Mononuclear cell (primary cell): ENCODE measurements at regions not wholly inside any gene's neighbourhood (a gene's known extent, or its start where the extent isn't known, plus 50 kb on each side); places are given as distances from the start of the nearest gene placed in this dataset.
"Not testable (repeated sequence)": the region's sequence is repeated elsewhere in the genome, so short reads cannot be mapped to it uniquely, and the experiment has no call there.

Experiments used
- H3K27me3 ChIP-seq: 2 replicates; pipeline ENCODE4 v1.6.0; 2011; ENCODE audit warnings: low read length, control low read depth; ENCODE audit not compliant: insufficient read depth
- H3K4me1 ChIP-seq: 2 replicates; pipeline ENCODE4 v1.5.1; 2011; ENCODE audit warnings: mild to moderate bottlenecking, low read length, control low read depth; ENCODE audit not compliant: insufficient read depth
- H3K4me3 ChIP-seq: 2 replicates; pipeline ENCODE4 v1.5.1; 2011; ENCODE audit warnings: mild to moderate bottlenecking, low read length, moderate library complexity
- H3K9me3 ChIP-seq: 2 replicates; pipeline ENCODE4 v1.5.1; 2011; ENCODE audit warnings: low read depth, mild to moderate bottlenecking, control low read depth, low read length

GRCh38 chr4:102397056-102397455 is 51.8 kb upstream of the SLC39A8 start:
- peaks cover 15% of the 10 kb centered on the region for H3K4me1 ChIP-seq
- H3K9me3 ChIP-seq, H3K27me3 ChIP-seq, H3K4me3 ChIP-seq: not testable (repeated sequence)

- Histone ChIP-seq H3K27me3 (no peaks in the 10 kb centered on the region), H3K4me3 (no peak overlapping the region), H3K9me3 (no peaks in the 10 kb centered on the region), H3K4me1 (peaks cover 26% of the 10 kb centered on the region)
Observed at GRCh38 chr4:102399021-102399420, 53.7 kb upstream of the SLC39A8 start.

DNA sequence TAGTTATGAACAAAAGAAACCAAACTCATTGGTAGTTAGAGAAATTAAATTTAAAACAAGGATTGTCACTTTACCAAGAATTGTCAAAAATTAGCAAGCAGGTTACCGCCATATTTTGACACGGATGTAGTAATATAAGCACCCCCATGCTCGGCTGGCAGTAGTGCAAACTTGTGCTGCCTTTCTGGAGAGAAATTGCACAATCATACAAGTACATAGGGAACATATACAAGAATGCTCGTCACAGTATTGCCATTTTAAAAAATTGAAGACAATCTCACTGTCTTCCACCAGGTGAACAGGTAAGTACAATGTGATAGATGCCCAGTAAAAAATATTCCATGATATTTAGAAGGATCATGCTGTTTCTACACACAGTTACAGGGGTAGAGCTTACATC is 55.6 kb upstream of the SLC39A8 start:
- no peak overlapping the region for H3K4me3 ChIP-seq
- no peaks in the 10 kb centered on the region for H3K9me3 ChIP-seq
- H3K4me1 ChIP-seq = peaks cover 33% of the 10 kb centered on the region
- H3K27me3 ChIP-seq = no peaks in the 10 kb centered on the region

GRCh38 chr4:102402223-102402622 is 56.9 kb upstream of the SLC39A8 start:
- peaks cover 33% of the 10 kb centered on the region for H3K4me1 ChIP-seq
- no peaks in the 10 kb centered on the region for H3K27me3 ChIP-seq
- H3K4me3 ChIP-seq = no peak overlapping the region
- no peaks in the 10 kb centered on the region for H3K9me3 ChIP-seq

DNA sequence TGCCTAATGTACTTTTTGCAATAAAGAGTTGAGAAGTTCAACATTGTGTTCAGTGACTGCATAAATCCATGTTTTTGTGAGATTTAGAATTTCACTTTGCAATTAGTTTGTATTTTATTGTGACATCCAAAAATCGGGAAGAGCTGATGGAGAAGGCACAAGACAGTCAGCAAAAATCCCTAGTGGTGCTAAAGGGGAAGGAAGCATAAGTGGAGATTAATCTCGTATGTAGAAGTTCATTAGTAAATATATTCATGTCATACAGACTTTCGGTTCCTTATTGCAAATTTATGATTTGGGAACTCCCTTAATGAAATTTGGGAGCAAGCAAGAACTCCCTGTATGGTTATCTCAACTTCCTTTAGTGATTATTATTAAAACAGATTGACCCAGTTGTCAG is 57.8 kb upstream of the SLC39A8 start:
- Histone ChIP-seq H3K9me3 (no peaks in the 10 kb centered on the region), H3K27me3 (no peaks in the 10 kb centered on the region), H3K4me3 (no peak overlapping the region), H3K4me1 (peaks cover 28% of the 10 kb centered on the region)

GRCh38 chr4:102404431-102404969 is 59.2 kb upstream of the SLC39A8 start:
- Histone ChIP-seq H3K27me3 (no peaks in the 10 kb centered on the region), H3K4me1 (peaks cover 18% of the 10 kb centered on the region), H3K9me3 (no peaks in the 10 kb centered on the region), H3K4me3 (no peak overlapping the region)

GRCh38 chr4:102405821-102406401 is 60.6 kb upstream of the SLC39A8 start:
- H3K9me3 ChIP-seq = no peaks in the 10 kb centered on the region
- H3K4me3 ChIP-seq = no peak overlapping the region
- peaks cover 18% of the 10 kb centered on the region for H3K4me1 ChIP-seq
- H3K27me3 ChIP-seq = no peaks in the 10 kb centered on the region

DNA sequence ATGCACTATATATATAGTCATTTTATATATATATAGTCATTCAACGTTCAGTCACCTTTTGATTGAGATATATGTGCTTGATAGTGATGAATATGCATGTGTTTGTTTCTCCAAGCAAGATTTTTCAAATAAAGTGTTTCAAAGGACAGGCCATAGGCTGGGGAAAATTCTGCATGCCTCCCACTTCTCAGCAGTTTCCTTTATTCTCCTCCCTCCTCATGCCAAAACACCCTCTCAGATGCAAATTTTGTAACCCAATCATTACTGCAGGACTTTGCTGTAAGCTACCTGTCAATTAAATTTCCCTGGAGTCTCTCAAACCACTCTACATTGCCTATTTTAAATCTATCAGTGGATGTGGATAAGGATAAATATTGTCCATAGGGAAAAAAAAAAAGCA is 65.6 kb upstream of the SLC39A8 start:
- not testable (repeated sequence) for H3K4me3 ChIP-seq, H3K9me3 ChIP-seq, H3K27me3 ChIP-seq, H3K4me1 ChIP-seq

DNA sequence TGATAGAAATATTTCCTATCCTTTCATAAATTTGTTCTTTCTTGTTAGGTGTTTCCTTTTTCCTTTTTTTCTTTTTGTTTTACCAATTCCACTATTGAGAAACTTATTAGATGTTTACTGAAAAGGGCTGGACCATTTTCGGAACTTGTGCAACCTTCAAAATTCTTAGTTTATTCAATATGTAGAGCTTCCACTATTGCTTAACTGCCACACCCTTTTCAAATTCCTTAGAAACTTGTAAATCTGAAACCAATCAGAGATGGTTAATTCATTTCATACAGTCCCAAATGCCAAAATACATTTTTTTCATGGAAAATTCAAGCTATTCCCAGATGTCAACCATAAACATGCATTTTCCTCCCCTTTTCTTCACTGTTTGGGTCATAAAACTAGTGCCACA is 66.1 kb upstream of the SLC39A8 start:
- no peaks in the 10 kb centered on the region for H3K27me3 ChIP-seq
- H3K9me3 ChIP-seq = no peaks in the 10 kb centered on the region
- H3K4me3 ChIP-seq = no peak overlapping the region
- H3K4me1 ChIP-seq = peaks cover 3% of the 10 kb centered on the region

GRCh38 chr4:102416765-102417164 is 71.5 kb upstream of the SLC39A8 start:
- H3K4me3 ChIP-seq = no peak overlapping the region
- no peaks in the 10 kb centered on the region for H3K27me3 ChIP-seq
- H3K9me3 ChIP-seq = no peaks in the 10 kb centered on the region
- peaks cover under 1% of the 10 kb centered on the region for H3K4me1 ChIP-seq

GRCh38 chr4:102420563-102421398 is 75.5 kb upstream of the SLC39A8 start:
- Histone ChIP-seq H3K9me3 (no peaks in the 10 kb centered on the region), H3K4me1 (no peaks in the 10 kb centered on the region), H3K27me3 (no peaks in the 10 kb centered on the region), H3K4me3 (no peak overlapping the region)

DNA sequence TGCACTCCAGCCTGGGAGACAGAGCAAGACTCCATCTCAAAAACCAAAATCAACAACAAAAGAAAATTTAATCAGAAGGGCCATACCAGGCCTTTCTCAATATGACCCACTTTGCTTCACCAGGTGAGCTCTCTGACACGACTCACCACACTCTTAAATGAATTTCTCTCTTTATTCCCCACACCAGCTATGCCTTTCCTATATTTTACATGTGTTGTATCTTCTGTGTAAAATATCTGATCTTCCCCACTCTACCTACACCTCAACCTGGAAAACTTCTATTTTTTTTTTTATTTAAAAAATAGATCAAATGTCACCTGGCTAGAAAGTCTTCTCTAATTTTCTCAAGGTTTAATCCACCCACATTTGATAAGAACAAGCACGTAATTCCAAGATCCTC is 77.6 kb upstream of the SLC39A8 start:
- Histone ChIP-seq H3K4me1 (no peaks in the 10 kb centered on the region), H3K4me3 (no peak overlapping the region), H3K27me3 (no peaks in the 10 kb centered on the region), H3K9me3 (no peaks in the 10 kb centered on the region)

- Histone ChIP-seq H3K9me3 (no peaks in the 10 kb centered on the region), H3K4me3 (no peak overlapping the region), H3K27me3 (no peaks in the 10 kb centered on the region), H3K4me1 (no peaks in the 10 kb centered on the region)
Observed at GRCh38 chr4:102423375-102423774, 77.8 kb upstream of the NFKB1 start.

GRCh38 chr4:102427371-102427998 is 73.7 kb upstream of the NFKB1 start:
- peaks cover 4% of the 10 kb centered on the region for H3K4me1 ChIP-seq
- H3K4me3 ChIP-seq = no peak overlapping the region
- H3K27me3 ChIP-seq = no peaks in the 10 kb centered on the region
- H3K9me3 ChIP-seq = no peaks in the 10 kb centered on the region

DNA sequence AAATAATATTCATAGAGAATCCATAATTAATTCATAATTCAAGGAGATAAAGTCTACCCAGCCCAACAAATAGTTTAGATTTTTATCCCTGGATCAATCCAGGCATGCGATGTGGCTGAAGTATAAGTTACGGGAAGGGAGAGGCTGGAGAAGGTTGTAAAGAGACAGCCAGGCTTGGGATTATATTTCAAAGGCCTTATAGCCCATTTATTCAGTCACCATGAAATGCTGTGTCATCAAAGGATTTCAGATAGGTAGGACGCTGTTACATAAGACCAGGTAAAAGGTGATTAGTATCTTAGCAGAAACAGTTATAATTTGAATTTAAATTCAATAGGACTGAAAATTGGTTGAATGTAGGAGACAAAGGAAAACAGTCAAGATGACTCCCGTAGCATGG is 73.0 kb upstream of the NFKB1 start:
- no peaks in the 10 kb centered on the region for H3K9me3 ChIP-seq
- no peak overlapping the region for H3K4me3 ChIP-seq
- H3K4me1 ChIP-seq = peaks cover 4% of the 10 kb centered on the region
- H3K27me3 ChIP-seq = no peaks in the 10 kb centered on the region
